Neural progenitor cell (in vitro differentiated cells): ENCODE measurements at regions not wholly inside any gene's neighbourhood (a gene's known extent, or its start where the extent isn't known, plus 50 kb on each side); places are given as distances from the start of the nearest gene placed in this dataset.
"Not testable (repeated sequence)": the region's sequence is repeated elsewhere in the genome, so short reads cannot be mapped to it uniquely, and the experiment has no call there.

ENCODE experiments used
- DNase-seq: peaks from one replicate; pipeline ENCODE4 v3.0.0-alpha.2; 2016; ENCODE audit warnings: low spot score
- H2AFZ ChIP-seq: fragments of 200-600 bp; sonication (generic); replicated peaks from 2 replicates; pipeline ENCODE4 v1.6.1; 2016; ENCODE audit warnings: antibody characterized with exemption
- H3F3A ChIP-seq: fragments of 200-600 bp; sonication (generic); 2 replicates; pipeline ENCODE4 v1.6.1; 2016; ENCODE audit warnings: antibody characterized with exemption, low read depth
- H3K27ac ChIP-seq: fragments of 200-600 bp; sonication (generic); 2 replicates; pipeline ENCODE4 v1.5.1; 2016; ENCODE audit warnings: mild to moderate bottlenecking
- H3K27me3 ChIP-seq: fragments of 200-600 bp; sonication (generic); 2 replicates; pipeline ENCODE4 v1.6.1; 2016; ENCODE audit warnings: mild to moderate bottlenecking, moderate library complexity
- H3K36me3 ChIP-seq: fragments of 200-600 bp; sonication (generic); 2 replicates; pipeline ENCODE4 v1.5.1; 2016
- H3K4me1 ChIP-seq: fragments of 200-600 bp; sonication (generic); 2 replicates; pipeline ENCODE4 v1.6.1; 2016; ENCODE audit warnings: mixed run types
- H3K4me2 ChIP-seq: fragments of 200-600 bp; sonication (generic); 2 replicates; pipeline ENCODE4 v1.6.1; 2016
- H3K4me3 ChIP-seq: fragments of 200-600 bp; sonication (generic); 2 replicates; pipeline ENCODE4 v1.5.1; 2016
- H3K79me2 ChIP-seq: fragments of 200-600 bp; sonication (generic); 2 replicates; pipeline ENCODE4 v1.6.1; 2016; ENCODE audit warnings: low read depth
- H3K9ac ChIP-seq: fragments of 200-600 bp; sonication (generic); 2 replicates; pipeline ENCODE4 v1.6.1; 2016
- H3K9me3 ChIP-seq: fragments of 200-600 bp; sonication (generic); 2 replicates; pipeline ENCODE4 v1.5.1; 2016; ENCODE audit warnings: low read depth
- H4K20me1 ChIP-seq: fragments of 200-600 bp; sonication (generic); 2 replicates; pipeline ENCODE4 v1.6.1; 2016; ENCODE audit warnings: low read depth
- H3K27ac Mint-ChIP-seq: 3 replicates; pipeline ENCODE4 v1.8.0; 2021; ENCODE audit warnings: mixed read lengths
- H3K27me3 Mint-ChIP-seq: 2 replicates; pipeline ENCODE4 v1.8.0; 2022; ENCODE audit warnings: low read depth, mild to moderate bottlenecking, inconsistent platforms, moderate library complexity, mixed read lengths; ENCODE audit not compliant: insufficient read depth
- H3K36me3 Mint-ChIP-seq: 3 replicates; pipeline ENCODE4 v1.8.0; 2021; ENCODE audit warnings: mixed read lengths
- H3K4me1 Mint-ChIP-seq: 3 replicates; pipeline ENCODE4 v1.8.0; 2021; ENCODE audit warnings: mixed read lengths
- H3K4me3 Mint-ChIP-seq: 3 replicates; pipeline ENCODE4 v1.8.0; 2021; ENCODE audit warnings: mild to moderate bottlenecking, moderate library complexity, mixed read lengths
- H3K9me3 Mint-ChIP-seq: 3 replicates; pipeline ENCODE4 v1.8.0; 2020; ENCODE audit warnings: mixed read lengths
- CTCF ChIP-seq: fragments of 200-600 bp; sonication (generic); IDR thresholded peaks from 2 replicates; pipeline ENCODE4 v1.5.1; 2017; ENCODE audit warnings: antibody characterized with exemption, mild to moderate bottlenecking
- EZH2 ChIP-seq: fragments of 200-600 bp; sonication (generic); IDR thresholded peaks from 2 replicates; pipeline ENCODE4 v1.6.1; 2017; ENCODE audit warnings: antibody characterized with exemption, mild to moderate bottlenecking, moderate library complexity
- EZH2phosphoT487 ChIP-seq: fragments of 200-600 bp; sonication (generic); IDR thresholded peaks from 2 replicates; pipeline ENCODE4 v1.6.1; 2017; ENCODE audit warnings: antibody characterized with exemption

- peaks cover 39% of the 10 kb centered on the region for H3K27me3 ChIP-seq
- Mint-ChIP-seq H3K36me3 (no peaks in the 10 kb centered on the region), H3K9me3 (peaks cover 2% of the 10 kb centered on the region), H3K4me3 (peak overlapping the region; percentile 89), H3K27me3 (peaks cover 19% of the 10 kb centered on the region), H3K27ac (peak overlapping the region; percentile 94), H3K4me1 (peaks cover 18% of the 10 kb centered on the region)
- H3K4me2 ChIP-seq = peak overlapping the region; percentile 83
- no peak overlapping the region for H3K9ac ChIP-seq
- peak overlapping the region; percentile 46 for H3K4me3 ChIP-seq
- TF ChIP-seq EZH2 (peak; percentile 66), EZH2phosphoT487 (no peak)
- H3F3A ChIP-seq = peaks cover 23% of the 10 kb centered on the region
- no peaks in the 10 kb centered on the region for H3K79me2 ChIP-seq
- DNase-seq = peak; percentile 44
- H3K9me3 ChIP-seq = no peaks in the 10 kb centered on the region
- H3K36me3 ChIP-seq = no peaks in the 10 kb centered on the region
- H3K4me1 ChIP-seq = peaks cover 7% of the 10 kb centered on the region
- no peak overlapping the region for H3K27ac ChIP-seq
- H2AFZ ChIP-seq = peak overlapping the region; percentile 88
- H4K20me1 ChIP-seq = no peaks in the 10 kb centered on the region
Measured at GRCh38 chr15:98547741-98548138, 100.6 kb upstream of the IGF1R start.

- peaks cover 39% of the 10 kb centered on the region for H3K27me3 ChIP-seq
- Mint-ChIP-seq H3K4me3 (peak overlapping the region; percentile 89), H3K27me3 (peaks cover 19% of the 10 kb centered on the region), H3K27ac (peak overlapping the region; percentile 94), H3K4me1 (peaks cover 22% of the 10 kb centered on the region), H3K9me3 (peaks cover 2% of the 10 kb centered on the region), H3K36me3 (no peaks in the 10 kb centered on the region)
- no peaks in the 10 kb centered on the region for H4K20me1 ChIP-seq
- TF ChIP-seq CTCF (peak; percentile 37), EZH2phosphoT487 (no peak), EZH2 (peak; percentile 55)
- H3K27ac ChIP-seq = no peak overlapping the region
- peaks cover 7% of the 10 kb centered on the region for H3K4me1 ChIP-seq
- no peaks in the 10 kb centered on the region for H3K79me2 ChIP-seq
- H3K36me3 ChIP-seq = no peaks in the 10 kb centered on the region
- H3K9me3 ChIP-seq = no peaks in the 10 kb centered on the region
- peak; percentile 80 for DNase-seq
- peak overlapping the region; percentile 88 for H2AFZ ChIP-seq
- H3K4me2 ChIP-seq = peak overlapping the region; percentile 83
- H3K4me3 ChIP-seq = peak overlapping the region; percentile 46
- no peak overlapping the region for H3K9ac ChIP-seq
- peaks cover 23% of the 10 kb centered on the region for H3F3A ChIP-seq
Measured at GRCh38 chr15:98548139-98548971, 100.0 kb upstream of the IGF1R start.

- H2AFZ ChIP-seq = peak overlapping the region; percentile 88
- no peaks in the 10 kb centered on the region for H3K36me3 ChIP-seq
- Mint-ChIP-seq H3K4me3 (peak overlapping the region; percentile 89), H3K27me3 (peaks cover 19% of the 10 kb centered on the region), H3K27ac (peak overlapping the region; percentile 74), H3K4me1 (peaks cover 22% of the 10 kb centered on the region), H3K36me3 (no peaks in the 10 kb centered on the region), H3K9me3 (peaks cover 2% of the 10 kb centered on the region)
- H3K27ac ChIP-seq = no peak overlapping the region
- peak overlapping the region; percentile 46 for H3K4me3 ChIP-seq
- no peaks in the 10 kb centered on the region for H4K20me1 ChIP-seq
- no peak overlapping the region for H3K9ac ChIP-seq
- DNase-seq = no peak
- H3K27me3 ChIP-seq = peaks cover 39% of the 10 kb centered on the region
- H3K9me3 ChIP-seq = no peaks in the 10 kb centered on the region
- no peaks in the 10 kb centered on the region for H3K79me2 ChIP-seq
- TF ChIP-seq EZH2phosphoT487 (no peak), CTCF (no peak), EZH2 (no peak)
- peaks cover 23% of the 10 kb centered on the region for H3F3A ChIP-seq
- H3K4me2 ChIP-seq = peak overlapping the region; percentile 83
- H3K4me1 ChIP-seq = peaks cover 7% of the 10 kb centered on the region
Measured at GRCh38 chr15:98549003-98549402, 99.3 kb upstream of the IGF1R start.

- peaks cover 22% of the 10 kb centered on the region for H3K4me1 Mint-ChIP-seq
- peaks cover 39% of the 10 kb centered on the region for H3K27me3 ChIP-seq
- H3K4me2 ChIP-seq = no peak overlapping the region
- no peak overlapping the region for H3K9ac ChIP-seq
- H4K20me1 ChIP-seq = no peaks in the 10 kb centered on the region
- TF ChIP-seq EZH2 (no peak), EZH2phosphoT487 (no peak), CTCF (no peak)
- H3K4me1 ChIP-seq = peaks cover 7% of the 10 kb centered on the region
- no peaks in the 10 kb centered on the region for H3K9me3 ChIP-seq
- DNase-seq = no peak
- H3K27me3 Mint-ChIP-seq = peaks cover 19% of the 10 kb centered on the region
- no peak overlapping the region for H3K27ac ChIP-seq
- no peak overlapping the region for H3K4me3 Mint-ChIP-seq
- H3K4me3 ChIP-seq = no peak overlapping the region
- no peak overlapping the region for H2AFZ ChIP-seq
- peaks cover 23% of the 10 kb centered on the region for H3F3A ChIP-seq
- H3K36me3 ChIP-seq = no peaks in the 10 kb centered on the region
- peaks cover 2% of the 10 kb centered on the region for H3K9me3 Mint-ChIP-seq
- H3K79me2 ChIP-seq = no peaks in the 10 kb centered on the region
- no peak overlapping the region for H3K27ac Mint-ChIP-seq
- no peaks in the 10 kb centered on the region for H3K36me3 Mint-ChIP-seq
Measured at GRCh38 chr15:98549741-98550140, 98.6 kb upstream of the IGF1R start.

GRCh38 chr15:98550363-98550762, 98.0 kb upstream of the IGF1R start:
- Mint-ChIP-seq H3K27me3 (peaks cover 19% of the 10 kb centered on the region), H3K4me1 (peaks cover 22% of the 10 kb centered on the region)
- H3K9me3 Mint-ChIP-seq, H3K36me3 Mint-ChIP-seq, H3K36me3 ChIP-seq, H2AFZ ChIP-seq, H4K20me1 ChIP-seq, H3K9ac ChIP-seq, H3K27ac ChIP-seq, H3K4me2 ChIP-seq, H3K4me1 ChIP-seq, H3K9me3 ChIP-seq, H3K27ac Mint-ChIP-seq, DNase-seq, H3K4me3 ChIP-seq, H3K79me2 ChIP-seq, H3K4me3 Mint-ChIP-seq: not testable (repeated sequence)
- H3F3A ChIP-seq = peaks cover 23% of the 10 kb centered on the region
- H3K27me3 ChIP-seq = peaks cover 39% of the 10 kb centered on the region
